CD4-positive, alpha-beta T cell (primary cell): ENCODE measurements at regions not wholly inside any gene's neighbourhood (a gene's known extent, or its start where the extent isn't known, plus 50 kb on each side); places are given as distances from the start of the nearest gene placed in this dataset.

Experiments used
- ATAC-seq: fragments of 200-7000 bp; cut with Tn5 transposase; one replicate; pipeline ENCODE4 v1.10.0; 2022; ENCODE audit warnings: mild to moderate bottlenecking; ENCODE audit not compliant: poor library complexity
- CTCF ChIA-PET: fragments of 350-600 bp; sonication (Branson Sonifier 250); formaldehyde crosslinking; loops from one replicate; lab custom pipeline; 2021; ENCODE audit warnings: antibody characterized with exemption, inconsistent platforms; lab: Charles Lee
- POLR2A ChIA-PET: fragments of 350-600 bp; sonication (Branson Sonifier 250); formaldehyde crosslinking; loops from one replicate; lab custom pipeline; 2021; ENCODE audit warnings: antibody characterized with exemption, inconsistent platforms; lab: Charles Lee
- DNase-seq, 14 experiments: peaks; one replicate each; pipeline ENCODE4 v3.0.0-alpha.2; 2013 to 2020; ENCODE audit warnings: mixed read lengths in 2 of 14
- H3K27ac ChIP-seq, 2 donors: one replicate each; pipeline versions ENCODE4 v1.5.1 to v1.7.0; 2013; ENCODE audit warnings: low read length in 2 of 2, low read depth in 1 of 2, mild to moderate bottlenecking in 1 of 2
- H3K27me3 ChIP-seq, 2 experiments: 1 replicate in 1 of 2; 2 replicates in 1 of 2; pipeline versions ENCODE4 v1.6.1 to v1.7.0; 2013; ENCODE audit warnings: low read length in 2 of 2, control low read depth in 1 of 2, mild to moderate bottlenecking in 1 of 2, moderate library complexity in 1 of 2; ENCODE audit not compliant: insufficient read depth in 2 of 2, control insufficient read depth in 1 of 2
- H3K36me3 ChIP-seq: one replicate; pipeline ENCODE4 v1.6.1; 2013; ENCODE audit warnings: low read length, control low read depth; ENCODE audit not compliant: insufficient read depth
- H3K4me1 ChIP-seq: one replicate; pipeline ENCODE4 v1.6.1; 2013; ENCODE audit warnings: low read length, control low read depth; ENCODE audit not compliant: insufficient read depth
- H3K4me3 ChIP-seq: one replicate; pipeline ENCODE4 v1.5.1; 2013; ENCODE audit warnings: mild to moderate bottlenecking, low read length, moderate library complexity
- H3K9me3 ChIP-seq, 2 experiments: 1 replicate in 1 of 2; 2 replicates in 1 of 2; pipeline versions ENCODE4 v1.6.1 to v1.7.0; 2013; ENCODE audit warnings: low read length in 2 of 2, mild to moderate bottlenecking in 2 of 2, control low read depth in 1 of 2, moderate library complexity in 1 of 2; ENCODE audit not compliant: control insufficient read depth in 1 of 2, insufficient read depth in 1 of 2
- H3K27ac Mint-ChIP-seq: one replicate; pipeline ENCODE4 v1.8.0; 2020; ENCODE audit warnings: mixed read lengths
- H3K27me3 Mint-ChIP-seq: one replicate; pipeline ENCODE4 v1.8.0; 2021; ENCODE audit warnings: mixed read lengths
- H3K36me3 Mint-ChIP-seq: one replicate; pipeline ENCODE4 v1.8.0; 2021; ENCODE audit warnings: low read depth, mixed read lengths
- H3K4me1 Mint-ChIP-seq: one replicate; pipeline ENCODE4 v1.8.0; 2021; ENCODE audit warnings: low read depth, mixed read lengths
- H3K4me3 Mint-ChIP-seq: one replicate; pipeline ENCODE4 v1.8.0; 2020; ENCODE audit warnings: mild to moderate bottlenecking, mixed read lengths
- H3K9me3 Mint-ChIP-seq: one replicate; pipeline ENCODE4 v1.8.0; 2020; ENCODE audit warnings: mixed read lengths
- intact Hi-C, 2 experiments: fragments of 100-400 bp; cut with DNase I in 1 of 2; cut with micrococcal nuclease in 1 of 2; formaldehyde crosslinking; loops; one replicate each; pipeline versions ENCODE4 v1.15.1 to v1.9.0; 2023 to 2025; cut with DNase I, micrococcal nuclease
- TF ChIP-seq, protein P1 (sequence below): fragments of 200-600 bp; IDR thresholded peaks from one replicate; pipeline ENCODE4 v1.8.0; 2022; ENCODE audit warnings: antibody characterized with exemption, mild to moderate bottlenecking

DNA sequence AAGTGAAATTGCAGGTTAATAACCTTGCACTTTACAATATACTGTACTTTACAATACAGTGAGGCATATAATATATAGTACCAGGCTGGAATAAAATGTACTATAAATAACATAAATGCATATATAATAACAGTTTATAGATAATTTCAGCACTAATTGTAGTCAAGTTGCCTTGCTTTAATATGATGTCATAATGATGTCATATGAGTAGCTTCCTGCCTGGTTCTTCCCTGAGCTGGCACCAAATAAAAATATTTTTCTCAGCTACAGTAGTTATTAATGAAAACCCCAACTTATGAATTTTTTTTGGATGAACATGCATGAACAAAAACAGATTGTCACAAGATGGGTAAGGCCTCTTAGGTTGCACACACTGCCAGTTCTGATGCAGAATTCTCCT, 816.7 kb downstream of the XPNPEP1 start:
- intact Hi-C loops, result no loop called here
- POLR2A ChIA-PET, result no interaction called here
- ATAC-seq, result no peak

DNA sequence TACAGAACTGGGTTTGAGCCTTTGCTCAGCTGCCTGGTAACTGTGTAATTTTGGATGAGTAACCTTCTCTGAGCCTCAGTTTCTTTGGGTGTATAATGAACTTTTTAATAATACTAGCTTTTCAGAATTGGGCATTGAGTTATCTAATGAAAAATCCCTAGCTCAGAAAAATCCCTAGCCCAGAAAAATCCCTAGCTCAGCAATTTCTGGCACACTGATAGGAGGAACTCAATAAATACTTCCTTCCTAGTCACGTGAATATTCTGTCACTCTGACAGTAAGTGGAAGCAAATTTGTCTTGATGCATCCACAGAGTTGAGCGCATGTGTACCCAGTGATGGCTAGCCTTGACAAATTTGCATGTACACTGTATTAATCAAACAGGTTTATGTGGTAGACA, 817.6 kb downstream of the XPNPEP1 start:
- Mint-ChIP-seq H3K27me3 (no peaks in the 10 kb centered on the region), H3K4me1 (no peaks in the 10 kb centered on the region), H3K9me3 (peaks cover 3% of the 10 kb centered on the region), H3K4me3 (no peak overlapping the region), H3K36me3 (no peaks in the 10 kb centered on the region), H3K27ac (no peak overlapping the region)
- DNase-seq, result no peak
- TF ChIP-seq, protein P1, sequence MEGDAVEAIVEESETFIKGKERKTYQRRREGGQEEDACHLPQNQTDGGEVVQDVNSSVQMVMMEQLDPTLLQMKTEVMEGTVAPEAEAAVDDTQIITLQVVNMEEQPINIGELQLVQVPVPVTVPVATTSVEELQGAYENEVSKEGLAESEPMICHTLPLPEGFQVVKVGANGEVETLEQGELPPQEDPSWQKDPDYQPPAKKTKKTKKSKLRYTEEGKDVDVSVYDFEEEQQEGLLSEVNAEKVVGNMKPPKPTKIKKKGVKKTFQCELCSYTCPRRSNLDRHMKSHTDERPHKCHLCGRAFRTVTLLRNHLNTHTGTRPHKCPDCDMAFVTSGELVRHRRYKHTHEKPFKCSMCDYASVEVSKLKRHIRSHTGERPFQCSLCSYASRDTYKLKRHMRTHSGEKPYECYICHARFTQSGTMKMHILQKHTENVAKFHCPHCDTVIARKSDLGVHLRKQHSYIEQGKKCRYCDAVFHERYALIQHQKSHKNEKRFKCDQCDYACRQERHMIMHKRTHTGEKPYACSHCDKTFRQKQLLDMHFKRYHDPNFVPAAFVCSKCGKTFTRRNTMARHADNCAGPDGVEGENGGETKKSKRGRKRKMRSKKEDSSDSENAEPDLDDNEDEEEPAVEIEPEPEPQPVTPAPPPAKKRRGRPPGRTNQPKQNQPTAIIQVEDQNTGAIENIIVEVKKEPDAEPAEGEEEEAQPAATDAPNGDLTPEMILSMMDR, result no peak
- Histone ChIP-seq H3K9me3 (no peaks in the 10 kb centered on the region), H3K4me1 (no peaks in the 10 kb centered on the region), H3K27me3 (no peaks in the 10 kb centered on the region), H3K27ac (no peak overlapping the region), H3K4me3 (no peak overlapping the region), H3K36me3 (no peaks in the 10 kb centered on the region)
- ATAC-seq, result no peak
- ChIA-PET CTCF (no interaction called here), POLR2A (no interaction called here)
- intact Hi-C loops, result no loop called here

More for the DNA sequence above, 816.7 kb downstream of the XPNPEP1 start:
- H3K4me1 ChIP-seq, result no peaks in the 10 kb centered on the region
- no peak overlapping the region for H3K4me3 Mint-ChIP-seq
- no peaks in the 10 kb centered on the region for H3K36me3 ChIP-seq
- H3K4me1 Mint-ChIP-seq, result no peaks in the 10 kb centered on the region
- TF ChIP-seq, protein P1, result no peak
- no peak overlapping the region for H3K27ac ChIP-seq
- H3K9me3 Mint-ChIP-seq, result peaks cover 3% of the 10 kb centered on the region
- DNase-seq, result no peak
- H3K36me3 Mint-ChIP-seq, result no peaks in the 10 kb centered on the region
- CTCF ChIA-PET, result no interaction called here
- no peak overlapping the region for H3K27ac Mint-ChIP-seq
- H3K27me3 Mint-ChIP-seq, result no peaks in the 10 kb centered on the region
- no peaks in the 10 kb centered on the region for H3K27me3 ChIP-seq
- no peaks in the 10 kb centered on the region for H3K9me3 ChIP-seq
- no peak overlapping the region for H3K4me3 ChIP-seq

DNA sequence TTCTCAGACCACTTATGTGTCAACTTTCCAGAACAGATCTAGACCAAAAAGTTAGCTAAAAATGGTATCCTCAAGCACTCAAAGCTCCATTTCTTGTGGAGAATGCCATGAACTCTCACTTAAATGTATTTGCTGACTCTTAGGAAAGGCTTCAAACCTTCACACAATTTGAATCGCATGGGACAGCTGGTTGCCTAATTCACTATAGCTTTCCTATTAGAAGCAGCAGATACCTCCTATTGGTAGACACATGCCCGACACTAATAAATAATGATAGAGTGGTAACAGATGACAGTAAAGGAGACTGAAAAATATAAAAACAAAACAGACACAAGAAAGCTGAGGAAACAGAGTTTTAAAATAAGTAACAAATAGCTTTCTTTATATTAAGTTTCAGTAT, 818.5 kb downstream of the XPNPEP1 start:
- Histone ChIP-seq H3K4me3 (no peak overlapping the region), H3K4me1 (no peaks in the 10 kb centered on the region), H3K27ac (no peak overlapping the region), H3K9me3 (no peaks in the 10 kb centered on the region), H3K36me3 (no peaks in the 10 kb centered on the region), H3K27me3 (no peaks in the 10 kb centered on the region)
- Mint-ChIP-seq H3K4me1 (no peaks in the 10 kb centered on the region), H3K36me3 (no peaks in the 10 kb centered on the region), H3K27ac (no peak overlapping the region), H3K4me3 (no peak overlapping the region), H3K9me3 (peaks cover 3% of the 10 kb centered on the region), H3K27me3 (no peaks in the 10 kb centered on the region)
- ATAC-seq (no peak), DNase-seq (no peak)
- ChIA-PET POLR2A (no interaction called here), CTCF (no interaction called here)
- TF ChIP-seq, protein P1, result no peak
- intact Hi-C loops, result no loop called here
